Cerebellar cortex (tissue), 1 donor: ENCODE measurements at regions not wholly inside any gene's neighbourhood (a gene's known extent, or its start where the extent isn't known, plus 50 kb on each side); places are given as distances from the start of the nearest gene placed in this dataset.
"Not testable (repeated sequence)": the region's sequence is repeated elsewhere in the genome, so short reads cannot be mapped to it uniquely, and the experiment has no call there.

ENCODE experiments used
- DNase-seq: peaks from one replicate; pipeline ENCODE4 v3.0.0-alpha.2; 2015; ENCODE audit warnings: low spot score

GRCh38 chr3:5545719-5546118, 358.2 kb downstream of the EDEM1 start:
- DNase-seq = no peak

GRCh38 chr3:5553203-5553602, 365.7 kb downstream of the EDEM1 start:
- no peak for DNase-seq

- no peak for DNase-seq
These were observed 366.8 kb downstream of the EDEM1 start for GRCh38 chr3:5554245-5554747.

GRCh38 chr3:5560199-5560598, 372.7 kb downstream of the EDEM1 start:
- DNase-seq = no peak

- no peak for DNase-seq
These were observed 376.2 kb downstream of the EDEM1 start for GRCh38 chr3:5563537-5564277.

- DNase-seq = no peak
These were observed 376.8 kb downstream of the EDEM1 start for GRCh38 chr3:5564278-5564666.

GRCh38 chr3:5565026-5565425, 377.5 kb downstream of the EDEM1 start:
- no peak for DNase-seq

- no peak for DNase-seq
These were observed 379.6 kb downstream of the EDEM1 start for GRCh38 chr3:5567113-5567512.

- no peak for DNase-seq
These were observed 380.9 kb downstream of the EDEM1 start for GRCh38 chr3:5568451-5568850.

- DNase-seq = no peak
These were observed 381.6 kb downstream of the EDEM1 start for GRCh38 chr3:5569152-5569551.

- no peak for DNase-seq
These were observed 384.7 kb downstream of the EDEM1 start for GRCh38 chr3:5572168-5572567.

GRCh38 chr3:5576277-5577011, 388.9 kb downstream of the EDEM1 start:
- DNase-seq = no peak

GRCh38 chr3:5579139-5579602, 391.7 kb downstream of the EDEM1 start:
- no peak for DNase-seq

GRCh38 chr3:5579946-5580345, 392.4 kb downstream of the EDEM1 start:
- DNase-seq = no peak

- no peak for DNase-seq
These were observed 393.3 kb downstream of the EDEM1 start for GRCh38 chr3:5580826-5581225.

GRCh38 chr3:5581743-5582142, 394.2 kb downstream of the EDEM1 start:
- DNase-seq = no peak

- DNase-seq = no peak
These were observed 396.4 kb downstream of the EDEM1 start for GRCh38 chr3:5583920-5584319.

- DNase-seq = no peak
These were observed 397.6 kb downstream of the EDEM1 start for GRCh38 chr3:5585085-5585484.

- no peak for DNase-seq
These were observed 419.5 kb downstream of the EDEM1 start for GRCh38 chr3:5606884-5607472.

GRCh38 chr3:5607581-5607980, 420.1 kb downstream of the EDEM1 start:
- no peak for DNase-seq

GRCh38 chr3:5608971-5609370, 421.5 kb downstream of the EDEM1 start:
- DNase-seq = not testable (repeated sequence)

GRCh38 chr3:5613599-5613998, 426.1 kb downstream of the EDEM1 start:
- no peak for DNase-seq

GRCh38 chr3:5616873-5617272, 429.4 kb downstream of the EDEM1 start:
- DNase-seq = no peak
